ENCODE measurements at regions not wholly inside any gene's neighbourhood (a gene's known extent, or its start where the extent isn't known, plus 50 kb on each side); places are given as distances from the start of the nearest gene placed in this dataset.
A peak's percentile ranks its signal among the peaks of the same experiment; 100 is the strongest.

DNA sequence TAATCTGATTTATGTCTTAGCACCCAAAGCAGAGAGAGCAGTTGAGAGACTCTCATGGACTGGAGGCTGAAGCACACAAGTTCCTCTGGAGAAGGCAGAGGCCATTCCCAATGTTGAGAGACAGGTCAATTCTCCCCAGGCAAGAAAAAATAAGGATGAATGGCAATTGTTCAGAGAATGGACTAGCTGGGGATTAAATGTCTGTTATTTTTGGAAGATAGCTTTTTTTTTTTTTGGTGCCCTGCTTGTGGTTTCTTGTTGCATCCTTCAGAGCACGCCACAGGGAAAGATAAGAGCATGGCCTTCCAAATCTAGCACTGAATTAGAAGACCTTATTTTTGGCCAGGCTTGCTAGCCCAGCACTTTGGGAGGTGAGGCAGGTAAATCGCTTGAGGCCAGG, 65.6 kb upstream of the ERRFI1 start:
- DNase-seq: no peak
- Histone ChIP-seq H3K36me3 (no peaks in the 10 kb centered on the region), H3K4me1 (peaks cover 0 to 48% (median 15%) of the 10 kb centered on the region in 4 donors), H3K27ac (peak overlapping the region; percentile 25 to 50), H3K27me3 (no peaks in the 10 kb centered on the region), H3K9me3 (no peaks in the 10 kb centered on the region), H3K4me3 (no peak overlapping the region)
- intact Hi-C loops (cut with DNase I; ENCODE audit: low total_unique reads): no loop called here
- TF ChIP-seq, protein P1, sequence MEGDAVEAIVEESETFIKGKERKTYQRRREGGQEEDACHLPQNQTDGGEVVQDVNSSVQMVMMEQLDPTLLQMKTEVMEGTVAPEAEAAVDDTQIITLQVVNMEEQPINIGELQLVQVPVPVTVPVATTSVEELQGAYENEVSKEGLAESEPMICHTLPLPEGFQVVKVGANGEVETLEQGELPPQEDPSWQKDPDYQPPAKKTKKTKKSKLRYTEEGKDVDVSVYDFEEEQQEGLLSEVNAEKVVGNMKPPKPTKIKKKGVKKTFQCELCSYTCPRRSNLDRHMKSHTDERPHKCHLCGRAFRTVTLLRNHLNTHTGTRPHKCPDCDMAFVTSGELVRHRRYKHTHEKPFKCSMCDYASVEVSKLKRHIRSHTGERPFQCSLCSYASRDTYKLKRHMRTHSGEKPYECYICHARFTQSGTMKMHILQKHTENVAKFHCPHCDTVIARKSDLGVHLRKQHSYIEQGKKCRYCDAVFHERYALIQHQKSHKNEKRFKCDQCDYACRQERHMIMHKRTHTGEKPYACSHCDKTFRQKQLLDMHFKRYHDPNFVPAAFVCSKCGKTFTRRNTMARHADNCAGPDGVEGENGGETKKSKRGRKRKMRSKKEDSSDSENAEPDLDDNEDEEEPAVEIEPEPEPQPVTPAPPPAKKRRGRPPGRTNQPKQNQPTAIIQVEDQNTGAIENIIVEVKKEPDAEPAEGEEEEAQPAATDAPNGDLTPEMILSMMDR (IDR thresholded peaks at IDR 0.05): no peak

- peak overlapping the region; percentile 29 to 50 for H3K27ac ChIP-seq
- H3K36me3 ChIP-seq: no peaks in the 10 kb centered on the region
- no peaks in the 10 kb centered on the region for H3K27me3 ChIP-seq
- TF ChIP-seq, protein P1 (IDR thresholded peaks at IDR 0.05): no peak
- intact Hi-C loops (cut with DNase I; ENCODE audit: low total_unique reads): no loop called here
- peaks cover 0 to 37% (median 12%) of the 10 kb centered on the region in 4 donors for H3K4me1 ChIP-seq
- no peak overlapping the region for H3K4me3 ChIP-seq
- DNase-seq: no peak
- H3K9me3 ChIP-seq: no peaks in the 10 kb centered on the region
Measured at GRCh38 chr1:8090241-8090702, 64.2 kb upstream of the ERRFI1 start.

DNA sequence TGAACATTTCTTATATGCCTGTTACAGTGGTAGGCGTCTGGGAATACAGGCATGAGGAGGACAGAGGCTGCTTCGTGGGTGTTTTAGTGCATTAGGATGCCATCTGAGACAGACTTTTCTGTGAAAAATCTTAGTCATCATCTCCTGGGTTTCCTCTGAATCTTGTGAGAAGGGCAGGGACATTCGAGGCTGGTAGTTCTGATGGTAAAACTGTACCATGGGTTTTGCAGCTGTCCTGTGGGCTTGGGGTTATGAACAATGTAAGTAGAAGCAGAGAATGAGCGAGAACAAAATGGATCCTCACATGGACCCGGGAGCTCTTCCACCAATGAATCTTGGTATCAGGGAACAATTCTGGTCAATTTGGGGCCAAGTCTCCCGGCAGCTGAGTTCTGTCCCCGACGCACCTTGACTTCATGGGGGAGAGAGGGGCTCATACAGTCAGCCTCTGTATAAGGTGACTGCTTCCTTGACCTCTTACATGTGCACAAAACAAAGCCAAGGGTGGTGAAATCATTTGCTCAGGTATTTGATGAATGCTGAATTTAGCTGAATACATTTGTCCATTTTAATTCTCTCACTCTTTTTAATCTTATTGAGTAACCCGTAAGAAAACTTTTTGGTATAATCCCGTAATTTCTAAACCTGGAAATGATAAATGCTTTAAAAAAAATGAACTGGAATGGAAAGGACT, 63.6 kb upstream of the ERRFI1 start:
- Histone ChIP-seq H3K36me3 (no peaks in the 10 kb centered on the region), H3K4me1 (peaks cover 0 to 32% (median 12%) of the 10 kb centered on the region in 4 donors), H3K9me3 (no peaks in the 10 kb centered on the region), H3K27me3 (no peaks in the 10 kb centered on the region), H3K27ac (peak overlapping the region in 1 of 2 donors; percentile 29), H3K4me3 (no peak overlapping the region)
- intact Hi-C loops (cut with DNase I; ENCODE audit: low total_unique reads): no loop called here
- DNase-seq: no peak
- TF ChIP-seq, protein P1 (IDR thresholded peaks at IDR 0.05): no peak

DNA sequence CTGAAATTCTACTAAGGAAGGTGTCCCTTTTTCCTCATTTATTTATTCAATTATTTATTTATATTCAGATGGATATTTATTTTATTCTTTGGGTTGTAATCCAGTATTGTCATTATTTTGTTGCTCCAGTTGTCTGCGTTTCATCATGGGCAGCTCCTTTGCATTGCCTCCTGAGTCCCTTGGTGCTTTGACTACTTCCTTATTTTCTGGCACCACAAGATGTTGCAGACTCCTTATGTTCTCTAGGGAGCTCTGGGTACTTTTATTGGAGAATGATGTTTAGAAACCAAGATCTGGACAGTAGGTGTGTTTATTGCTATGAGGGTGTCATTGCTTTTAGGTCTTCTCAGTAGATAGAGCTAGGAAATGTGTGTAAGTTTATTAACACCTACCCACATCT, 59.9 kb upstream of the ERRFI1 start:
- no peak for DNase-seq
- H3K27me3 ChIP-seq: no peaks in the 10 kb centered on the region
- H3K4me3 ChIP-seq: no peak overlapping the region
- H3K4me1 ChIP-seq: peaks cover 0 to 37% (median 21%) of the 10 kb centered on the region in 4 donors
- H3K27ac ChIP-seq: no peak overlapping the region
- intact Hi-C loops (cut with DNase I; ENCODE audit: low total_unique reads): no loop called here
- TF ChIP-seq, protein P1 (IDR thresholded peaks at IDR 0.05): no peak
- H3K9me3 ChIP-seq: no peaks in the 10 kb centered on the region
- H3K36me3 ChIP-seq: no peaks in the 10 kb centered on the region

DNA sequence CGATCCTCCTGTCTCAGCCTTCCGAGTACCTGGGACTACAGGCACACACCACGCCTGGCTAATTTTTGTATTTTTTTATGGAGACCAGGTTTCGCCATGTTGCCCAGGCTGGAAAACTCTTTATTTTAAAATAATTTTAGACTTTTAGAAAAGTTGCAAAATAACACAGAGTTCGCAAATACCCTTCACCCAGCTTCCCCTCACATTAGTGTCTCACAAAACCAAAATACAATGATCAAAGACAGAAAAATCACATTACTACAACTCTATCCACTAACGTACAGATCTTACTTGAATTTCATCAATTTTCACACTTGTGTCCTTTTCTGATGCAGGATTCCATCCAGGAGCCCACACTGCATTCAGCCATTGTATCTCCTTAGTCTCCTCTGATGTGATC, 58.8 kb upstream of the ERRFI1 start:
- intact Hi-C loops (cut with DNase I; ENCODE audit: low total_unique reads): no loop called here
- no peaks in the 10 kb centered on the region for H3K9me3 ChIP-seq
- no peaks in the 10 kb centered on the region for H3K36me3 ChIP-seq
- peaks cover 0 to 27% (median 14%) of the 10 kb centered on the region in 4 donors for H3K4me1 ChIP-seq
- H3K4me3 ChIP-seq: no peak overlapping the region
- no peak overlapping the region for H3K27ac ChIP-seq
- DNase-seq: no peak
- TF ChIP-seq, protein P1 (IDR thresholded peaks at IDR 0.05): no peak
- no peaks in the 10 kb centered on the region for H3K27me3 ChIP-seq
